ENCODE measurements at regions not wholly inside any gene's neighbourhood (a gene's known extent, or its start where the extent isn't known, plus 50 kb on each side); places are given as distances from the start of the nearest gene placed in this dataset.

DNA sequence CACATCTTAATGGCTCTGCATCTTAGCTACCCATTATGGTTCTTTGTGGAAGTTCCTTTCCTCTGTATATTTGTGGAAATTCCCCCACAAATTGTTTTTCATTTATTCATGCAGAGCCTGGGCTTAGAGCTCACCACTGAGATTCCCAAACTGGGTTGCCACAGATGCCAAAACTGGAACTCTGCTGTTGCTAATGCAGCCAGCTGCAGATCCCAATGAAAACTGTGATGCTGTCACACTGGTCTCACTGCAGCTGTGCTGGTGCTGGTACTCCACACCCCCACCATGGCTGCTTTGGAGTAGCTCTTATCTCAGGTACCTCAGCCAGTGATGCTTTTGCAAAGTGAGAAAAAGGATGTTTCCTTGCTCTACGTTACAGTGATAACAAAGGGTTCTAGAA, 87.7 kb downstream of the DCK start:
- no peaks in the 10 kb centered on the region for H3K27me3 ChIP-seq
- no peak for DNase-seq
- H3K9me3 ChIP-seq = no peaks in the 10 kb centered on the region
- no peak overlapping the region for H3K27ac ChIP-seq
- intact Hi-C loops (cut with DNase I; ENCODE audit: low total_unique reads) = no loop called here
- H3K36me3 ChIP-seq (ENCODE audit: low read depth, missing control alignments) = no peaks in the 10 kb centered on the region
- no peaks in the 10 kb centered on the region for H3K4me1 ChIP-seq
- WGBS, 2 donors = 72 to 73% methylated on average over 1 of the region's 1 CpG
- TF ChIP-seq POLR2A (IDR thresholded peaks at IDR 0.05) = no peak
- TF ChIP-seq CTCF (IDR thresholded peaks at IDR 0.05) = no peak
- H3K4me3 ChIP-seq = no peak overlapping the region

DNA sequence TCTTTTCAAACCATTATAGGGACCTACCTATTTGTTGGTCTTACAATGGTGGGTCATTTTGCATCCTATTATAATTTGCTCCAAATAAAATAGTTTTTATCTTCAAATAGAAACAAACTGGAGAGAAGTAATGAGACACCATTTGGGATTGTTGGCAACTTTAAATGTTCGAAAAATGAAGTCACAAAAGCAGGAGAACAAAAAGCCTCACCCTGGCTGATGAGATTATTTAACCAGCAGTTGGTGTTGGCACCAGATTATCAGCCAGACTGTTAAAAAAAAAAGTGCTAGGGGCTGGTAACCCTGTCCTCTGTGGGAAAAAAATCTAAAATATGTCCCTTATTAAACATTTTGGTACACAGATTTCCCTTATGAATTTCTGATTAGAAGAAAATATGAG, 100.3 kb downstream of the DCK start:
- Histone ChIP-seq H3K4me1 (no peaks in the 10 kb centered on the region), H3K4me3 (no peak overlapping the region), H3K27ac (no peak overlapping the region), H3K9me3 (no peaks in the 10 kb centered on the region), H3K36me3 (ENCODE audit: low read depth, missing control alignments) (no peaks in the 10 kb centered on the region), H3K27me3 (no peaks in the 10 kb centered on the region)
- intact Hi-C loops (cut with DNase I; ENCODE audit: low total_unique reads) = no loop called here
- DNase-seq = no peak
- 69 to 84% methylated on average over 1 of the region's 1 CpG for WGBS, 2 donors
- TF ChIP-seq POLR2A (IDR thresholded peaks at IDR 0.05) (no peak), CTCF (IDR thresholded peaks at IDR 0.05) (no peak)

DNA sequence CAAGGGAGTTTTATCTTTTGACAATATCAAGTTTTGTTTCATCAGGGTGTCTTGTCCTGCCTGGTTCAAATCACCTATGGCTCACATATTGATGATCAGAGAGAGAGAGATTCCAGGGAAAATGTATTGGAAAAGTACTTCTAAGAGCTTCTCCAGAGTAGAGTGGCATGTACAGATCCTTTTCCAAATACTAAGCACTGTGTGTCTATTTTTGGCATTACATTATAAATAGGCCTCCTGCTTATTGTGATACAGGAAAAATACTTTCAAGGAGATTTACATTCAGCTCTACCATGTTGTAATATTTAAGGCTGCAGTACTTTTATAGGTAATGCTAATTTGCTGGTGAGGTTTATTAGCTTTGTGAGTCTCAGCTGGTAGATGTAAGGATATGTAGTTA, 100.8 kb downstream of the DCK start:
- no peaks in the 10 kb centered on the region for H3K4me1 ChIP-seq
- no peaks in the 10 kb centered on the region for H3K36me3 ChIP-seq (ENCODE audit: low read depth, missing control alignments)
- no peak overlapping the region for H3K4me3 ChIP-seq
- TF ChIP-seq CTCF (IDR thresholded peaks at IDR 0.05) = no peak
- no peak for TF ChIP-seq POLR2A (IDR thresholded peaks at IDR 0.05)
- no peaks in the 10 kb centered on the region for H3K9me3 ChIP-seq
- H3K27ac ChIP-seq = no peak overlapping the region
- intact Hi-C loops (cut with DNase I; ENCODE audit: low total_unique reads) = no loop called here
- H3K27me3 ChIP-seq = no peaks in the 10 kb centered on the region
- DNase-seq = no peak

DNA sequence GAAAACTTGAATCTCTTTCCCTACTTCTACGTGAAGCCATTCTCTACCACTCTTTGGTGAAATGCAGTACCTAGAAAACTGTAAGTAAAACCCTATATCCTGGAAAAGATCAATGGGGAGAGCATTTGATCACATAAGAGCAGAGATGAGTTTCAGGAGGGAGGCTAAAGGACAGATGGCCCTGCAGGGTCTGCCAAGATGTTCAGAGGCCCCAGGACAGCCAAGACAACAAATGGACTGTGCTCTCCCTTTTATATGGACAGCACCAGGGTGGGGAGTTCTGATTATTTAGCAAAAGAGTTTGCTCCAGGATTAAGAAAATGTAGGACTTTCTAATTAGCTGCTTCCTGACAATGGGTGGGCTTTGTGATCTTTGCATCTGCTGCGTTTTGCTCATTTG, 101.7 kb downstream of the DCK start:
- no peak overlapping the region for H3K4me3 ChIP-seq
- no peaks in the 10 kb centered on the region for H3K4me1 ChIP-seq
- H3K9me3 ChIP-seq = no peaks in the 10 kb centered on the region
- no peak for DNase-seq
- TF ChIP-seq POLR2A (IDR thresholded peaks at IDR 0.05) = no peak
- TF ChIP-seq CTCF (IDR thresholded peaks at IDR 0.05) = no peak
- no peaks in the 10 kb centered on the region for H3K27me3 ChIP-seq
- H3K27ac ChIP-seq = no peak overlapping the region
- 88 to 93% methylated on average over 2 of the region's 2 CpGs for WGBS, 2 donors
- intact Hi-C loops (cut with DNase I; ENCODE audit: low total_unique reads) = no loop called here
- H3K36me3 ChIP-seq (ENCODE audit: low read depth, missing control alignments) = no peaks in the 10 kb centered on the region

- Histone ChIP-seq H3K36me3 (ENCODE audit: low read depth, missing control alignments) (no peaks in the 10 kb centered on the region), H3K27ac (no peak overlapping the region), H3K4me3 (no peak overlapping the region), H3K4me1 (no peaks in the 10 kb centered on the region), H3K27me3 (no peaks in the 10 kb centered on the region), H3K9me3 (no peaks in the 10 kb centered on the region)
- no peak for DNase-seq
- WGBS, 2 donors = 89 to 96% methylated on average over 1 of the region's 1 CpG
- intact Hi-C loops (cut with DNase I; ENCODE audit: low total_unique reads) = no loop called here
- TF ChIP-seq CTCF (IDR thresholded peaks at IDR 0.05) (no peak), POLR2A (IDR thresholded peaks at IDR 0.05) (no peak)
Observed at GRCh38 chr4:71095545-71095944, 102.1 kb downstream of the DCK start.
